ENCODE measurements at regions not wholly inside any gene's neighbourhood (a gene's known extent, or its start where the extent isn't known, plus 50 kb on each side); places are given as distances from the start of the nearest gene placed in this dataset.

DNA sequence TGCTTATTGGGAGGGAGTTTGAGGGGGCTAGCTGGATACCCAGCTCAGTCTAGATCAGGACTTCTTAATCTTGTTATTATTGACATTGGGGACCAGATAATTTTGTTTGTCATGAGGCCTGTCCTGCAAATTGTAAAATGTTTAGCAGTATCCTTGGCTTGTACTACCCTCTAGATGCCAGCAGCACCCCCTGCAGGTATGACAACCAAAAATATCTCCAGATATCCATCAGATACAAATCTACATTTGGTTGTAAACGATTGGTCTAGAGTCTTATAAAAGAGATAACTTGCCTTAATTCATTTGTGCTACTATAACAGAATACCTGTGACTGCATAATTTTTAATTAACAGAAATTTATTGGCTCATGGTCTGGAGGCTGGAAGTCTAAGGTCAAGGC is 1232.2 kb downstream of the XPNPEP1 start:
- H3K9me3 ChIP-seq (ENCODE audit: low read depth), result no peaks in the 10 kb centered on the region

DNA sequence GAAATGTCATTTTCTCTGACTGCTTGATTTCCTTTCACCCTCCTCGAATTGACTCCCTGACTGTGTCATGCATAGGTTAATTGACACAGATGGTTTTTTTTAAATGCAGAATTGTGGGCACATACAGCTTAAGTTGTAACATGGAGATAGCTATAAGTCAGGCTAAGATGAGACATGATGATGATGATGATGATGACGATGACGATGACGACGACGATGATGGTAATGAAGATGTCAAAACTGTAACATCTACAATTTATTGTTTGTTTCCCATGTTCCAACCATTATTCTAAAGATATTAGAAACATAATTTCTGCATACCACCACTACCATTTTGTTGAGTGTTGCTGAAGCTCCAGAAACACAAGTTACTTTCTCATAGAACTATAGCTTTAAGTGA is 1232.8 kb downstream of the XPNPEP1 start:
- Histone ChIP-seq H3K4me3 (no peak overlapping the region), H4K20me1 (ENCODE audit: insufficient read depth) (no peaks in the 10 kb centered on the region), H3K9ac (no peak overlapping the region), H3K4me1 (ENCODE audit: insufficient read depth) (0 out of 2 replicates have a peak, but pooled peaks cover under 1% of the 10 kb centered on the region), H3K36me3 (ENCODE audit: low read depth) (no peaks in the 10 kb centered on the region), H3F3A (ENCODE audit: insufficient read depth) (no peaks in the 10 kb centered on the region), H2AFZ (no peak overlapping the region), H3K27ac (no peak overlapping the region), H3K4me2 (ENCODE audit: unreplicated experiment) (no peak overlapping the region), H3K27me3 (replicated peaks; ENCODE audit: insufficient read depth) (0 out of 2 replicates have a peak, but pooled peaks cover 6% of the 10 kb centered on the region), H3K79me2 (ENCODE audit: insufficient read depth) (no peaks in the 10 kb centered on the region), H3K9me3 (ENCODE audit: low read depth) (no peaks in the 10 kb centered on the region), H3K9me2 (ENCODE audit: insufficient read depth) (no peaks in the 10 kb centered on the region; the same call in 1 of the 2 replicates)
- TF ChIP-seq EZH2phosphoT487 (IDR thresholded peaks at IDR 0.05; ENCODE audit: insufficient read depth, low read depth) (no peak), EZH2 (IDR thresholded peaks at IDR 0.05; ENCODE audit: insufficient read depth, poor library complexity, severe bottlenecking) (no peak)
- no peak for DNase-seq
- 77 to 86% methylated on average over 6 of the region's 6 CpGs for WGBS, 2 experiments (ENCODE audit: low coverage in 1 of 2, low lambda C conversion rate in 2 of 2, missing lambda C conversion rate in 2 of 2)
- in situ Hi-C loops (cut with MboI), result no loop called here

More for the DNA sequence above, 1232.2 kb downstream of the XPNPEP1 start:
- 16 to 30% methylated on average over 1 of the region's 1 CpG for WGBS, 2 experiments (ENCODE audit: low coverage in 1 of 2, low lambda C conversion rate in 2 of 2, missing lambda C conversion rate in 2 of 2)
- Histone ChIP-seq H4K20me1 (ENCODE audit: insufficient read depth) (no peaks in the 10 kb centered on the region), H3K9ac (no peak overlapping the region), H3K79me2 (ENCODE audit: insufficient read depth) (no peaks in the 10 kb centered on the region), H3K27me3 (replicated peaks; ENCODE audit: insufficient read depth) (0 out of 2 replicates have a peak, but pooled peaks cover 6% of the 10 kb centered on the region), H3K27ac (no peak overlapping the region), H3K4me1 (ENCODE audit: insufficient read depth) (0 out of 2 replicates have a peak, but pooled peaks cover 2% of the 10 kb centered on the region), H3K9me2 (ENCODE audit: insufficient read depth) (no peaks in the 10 kb centered on the region; the same call in 1 of the 2 replicates), H2AFZ (no peak overlapping the region), H3K4me2 (ENCODE audit: unreplicated experiment) (no peak overlapping the region), H3K4me3 (no peak overlapping the region), H3F3A (ENCODE audit: insufficient read depth) (no peaks in the 10 kb centered on the region), H3K36me3 (ENCODE audit: low read depth) (no peaks in the 10 kb centered on the region)
- TF ChIP-seq EZH2 (IDR thresholded peaks at IDR 0.05; ENCODE audit: insufficient read depth, poor library complexity, severe bottlenecking) (no peak), EZH2phosphoT487 (IDR thresholded peaks at IDR 0.05; ENCODE audit: insufficient read depth, low read depth) (no peak)
- no peak for DNase-seq
- in situ Hi-C loops (cut with MboI), result no loop called here

DNA sequence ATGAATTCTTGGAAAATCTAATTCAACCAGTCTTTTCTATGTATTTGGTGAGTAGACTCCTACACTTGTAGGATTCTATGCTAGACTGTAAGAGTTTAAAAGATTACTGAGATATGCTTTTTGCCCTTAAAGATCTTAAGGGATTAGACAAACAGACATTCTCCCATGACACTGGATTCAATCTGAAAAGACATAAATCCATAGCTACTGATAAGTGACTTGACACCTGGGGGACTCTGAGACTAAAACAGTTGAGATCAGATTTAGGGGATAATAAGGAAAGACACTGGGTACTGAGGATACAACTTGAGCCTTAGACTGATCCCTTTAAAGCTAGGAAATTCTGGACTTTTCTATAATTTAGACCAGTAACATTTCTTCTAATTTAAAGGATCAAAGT is 1233.4 kb downstream of the XPNPEP1 start:
- in situ Hi-C loops (cut with MboI), result no loop called here
- H4K20me1 ChIP-seq (ENCODE audit: insufficient read depth), result no peaks in the 10 kb centered on the region
- TF ChIP-seq EZH2phosphoT487 (IDR thresholded peaks at IDR 0.05; ENCODE audit: insufficient read depth, low read depth) (no peak), EZH2 (IDR thresholded peaks at IDR 0.05; ENCODE audit: insufficient read depth, poor library complexity, severe bottlenecking) (no peak)

DNA sequence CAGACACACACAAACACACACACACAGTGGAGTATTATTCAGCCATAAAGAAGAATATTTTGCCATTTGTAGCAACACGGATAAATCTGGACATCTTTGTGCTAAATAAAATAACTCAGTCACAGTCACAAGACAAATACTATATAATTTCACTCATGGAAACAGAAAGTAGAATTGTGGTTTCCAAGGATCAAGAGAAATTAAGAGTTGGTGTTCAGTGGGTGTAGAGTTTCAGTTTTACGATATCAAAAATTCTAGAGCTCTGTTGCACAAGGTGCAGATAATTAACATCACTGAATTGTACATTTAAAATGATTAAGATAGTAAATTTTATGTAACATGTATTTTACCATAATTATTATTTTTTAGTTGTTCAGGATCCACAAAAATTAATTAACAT is 1235.0 kb downstream of the XPNPEP1 start:
- TF ChIP-seq EZH2phosphoT487 (IDR thresholded peaks at IDR 0.05; ENCODE audit: insufficient read depth, low read depth), result no peak
- Histone ChIP-seq H3K9me3 (ENCODE audit: low read depth) (no peaks in the 10 kb centered on the region), H3K79me2 (ENCODE audit: insufficient read depth) (no peaks in the 10 kb centered on the region), H3K4me1 (ENCODE audit: insufficient read depth) (no peaks in the 10 kb centered on the region), H3K36me3 (ENCODE audit: low read depth) (no peaks in the 10 kb centered on the region), H3K27ac (no peak overlapping the region), H4K20me1 (ENCODE audit: insufficient read depth) (no peaks in the 10 kb centered on the region), H2AFZ (no peak overlapping the region), H3K4me3 (no peak overlapping the region), H3K9me2 (ENCODE audit: insufficient read depth) (no peaks in the 10 kb centered on the region; the same call in 1 of the 2 replicates), H3K4me2 (ENCODE audit: unreplicated experiment) (no peak overlapping the region), H3K27me3 (replicated peaks; ENCODE audit: insufficient read depth) (no peaks in the 10 kb centered on the region), H3K9ac (no peak overlapping the region), H3F3A (ENCODE audit: insufficient read depth) (no peaks in the 10 kb centered on the region)
- in situ Hi-C loops (cut with MboI), result no loop called here
- 63 to 70% methylated on average over 2 of the region's 2 CpGs for WGBS, 2 experiments (ENCODE audit: low coverage in 1 of 2, low lambda C conversion rate in 2 of 2, missing lambda C conversion rate in 2 of 2)
- no peak for DNase-seq

More for the DNA sequence above, 1233.4 kb downstream of the XPNPEP1 start:
- Histone ChIP-seq H3K27ac (no peak overlapping the region), H3K36me3 (ENCODE audit: low read depth) (no peaks in the 10 kb centered on the region), H2AFZ (no peak overlapping the region), H3K9me3 (ENCODE audit: low read depth) (no peaks in the 10 kb centered on the region), H3F3A (ENCODE audit: insufficient read depth) (no peaks in the 10 kb centered on the region), H3K4me1 (ENCODE audit: insufficient read depth) (no peaks in the 10 kb centered on the region), H3K27me3 (replicated peaks; ENCODE audit: insufficient read depth) (0 out of 2 replicates have a peak, but pooled peaks cover 5% of the 10 kb centered on the region), H3K9ac (no peak overlapping the region), H3K79me2 (ENCODE audit: insufficient read depth) (no peaks in the 10 kb centered on the region), H3K4me3 (no peak overlapping the region), H3K9me2 (ENCODE audit: insufficient read depth) (no peaks in the 10 kb centered on the region; the same call in 1 of the 2 replicates), H3K4me2 (ENCODE audit: unreplicated experiment) (no peak overlapping the region)
- DNase-seq, result no peak

All from GM23248 (cell line).